K562 (cell line): ENCODE measurements at regions not wholly inside any gene's neighbourhood (a gene's known extent, or its start where the extent isn't known, plus 50 kb on each side); places are given as distances from the start of the nearest gene placed in this dataset.

ENCODE experiments used
- ATAC-seq: fragments of 200-7000 bp; cut with Tn5 transposase; 3 replicates; pipeline ENCODE4 v1.9.1; 2020; ENCODE audit warnings: moderate library complexity
- BruUV-seq: library from RNA; stranded (reverse); fragments of 400-500 nt; replicated peaks from 2 replicates; lab custom pipeline; 2021; lab: Mats Ljungman, UMichigan
- CTCF ChIA-PET: fragments of 300-600 bp; formaldehyde crosslinking; extraction: SDS; loops from one replicate; lab custom pipeline; 2021; ENCODE audit warnings: low intra/inter-chr PET ratio; lab: Yijun Ruan, JAX
- POLR2A ChIA-PET: fragments of 300-600, 350-650 bp; sonication (Branson Sonifier 250); formaldehyde crosslinking; extraction: SDS; loops from one replicate; lab custom pipeline; 2021; ENCODE audit warnings: antibody characterized with exemption, inconsistent platforms; lab: Yijun Ruan, JAX
- DNase-seq, 4 experiments: peaks; one replicate each; pipeline versions ENCODE4 v3.0.0 to v3.0.0-alpha.2; 2011 to 2018; ENCODE audit warnings: low spot score in 3 of 4, mixed read lengths in 3 of 4; ENCODE audit errors: extremely low read depth in 1 of 4
- FAIRE-seq: peaks from 2 replicates; lab custom pipeline; 2011; peaks lifted over from hg19 to GRCh38; lab: Jason Lieb, UNC
- H2AFZ ChIP-seq: 2 replicates; pipeline ENCODE4 v1.6.0; 2011; ENCODE audit warnings: low read depth, low read length, control low read depth, inconsistent platforms
- H3K27ac ChIP-seq: fragments of 200-600 bp; 3 replicates; pipeline ENCODE4 v1.8.0; 2011; ENCODE audit warnings: low read depth, mild to moderate bottlenecking, control low read depth, inconsistent platforms, low read length, moderate library complexity, mixed read lengths; ENCODE audit errors: extremely low read depth
- H3K27me3 ChIP-seq, 2 experiments: fragments of 300-600 bp in 1 of 2; 2 replicates in 1 of 2; 3 replicates in 1 of 2; pipeline versions ENCODE4 v1.6.0 to v1.8.0; 2011; ENCODE audit warnings: inconsistent platforms in 2 of 2, low read length in 2 of 2, mild to moderate bottlenecking in 1 of 2, mixed read lengths in 1 of 2, moderate library complexity in 1 of 2; ENCODE audit not compliant: control insufficient read depth in 2 of 2, insufficient read depth in 2 of 2
- H3K36me3 ChIP-seq: fragments of 300-600 bp; 3 replicates; pipeline ENCODE4 v1.8.0; 2011; ENCODE audit warnings: mild to moderate bottlenecking, low read length, inconsistent platforms; ENCODE audit not compliant: control insufficient read depth, insufficient read depth
- H3K4me1 ChIP-seq, 2 experiments: fragments of 200-600 bp in 1 of 2; replicated peaks in 1 of 2; 2 replicates in 1 of 2; 3 replicates in 1 of 2; pipeline versions ENCODE4 v1.5.1 to v1.8.0; 2011; ENCODE audit warnings: inconsistent platforms in 2 of 2, low read length in 2 of 2, mild to moderate bottlenecking in 1 of 2, mixed read lengths in 1 of 2, moderate library complexity in 1 of 2; ENCODE audit not compliant: control insufficient read depth in 2 of 2, insufficient read depth in 2 of 2
- H3K4me2 ChIP-seq: 2 replicates; pipeline ENCODE4 v1.6.1; 2011; ENCODE audit warnings: low read length, control low read depth, inconsistent platforms, mixed read lengths; ENCODE audit not compliant: insufficient read depth
- H3K4me3 ChIP-seq: fragments of 200-600 bp; sonication (generic), shearing (Covaris generic); 2 replicates; pipeline ENCODE4 v1.5.1; 2016; ENCODE audit warnings: control low read depth, inconsistent platforms
- H3K79me2 ChIP-seq: fragments of 200-600 bp; 3 replicates; pipeline ENCODE4 v1.8.0; 2011; ENCODE audit warnings: low read length, inconsistent platforms; ENCODE audit not compliant: control insufficient read depth, insufficient read depth
- H3K9ac ChIP-seq, 2 experiments: 2 replicates each; pipeline versions ENCODE4 v1.6.0 to v1.6.1; 2011; ENCODE audit warnings: low read depth in 2 of 2, low read length in 2 of 2, control low read depth in 1 of 2, inconsistent platforms in 1 of 2, mild to moderate bottlenecking in 1 of 2, mixed read lengths in 1 of 2; ENCODE audit not compliant: insufficient read depth in 1 of 2
- H3K9me1 ChIP-seq: one replicate; pipeline ENCODE4 v1.6.0; 2011; ENCODE audit warnings: inconsistent platforms, mild to moderate bottlenecking, low read length, moderate library complexity; ENCODE audit not compliant: control insufficient read depth, insufficient read depth
- H3K9me3 ChIP-seq: replicated peaks from 2 replicates; pipeline ENCODE4 v1.5.1; 2011; ENCODE audit warnings: low read depth, low read length, inconsistent platforms; ENCODE audit not compliant: control insufficient read depth, insufficient read depth
- H4K20me1 ChIP-seq: replicated peaks from 2 replicates; pipeline ENCODE4 v1.6.1; 2011; ENCODE audit warnings: low read length, inconsistent platforms, mixed read lengths; ENCODE audit not compliant: control insufficient read depth, insufficient read depth
- FOXA1 ChIP-seq: fragments of 450-650 bp; IDR thresholded peaks from 2 replicates; pipeline ENCODE4 v1.6.1; 2016; ENCODE audit warnings: mild to moderate bottlenecking, borderline replicate concordance
- RBFOX2 ChIP-seq: fragments of 200-400 bp; formaldehyde crosslinking; IDR thresholded peaks from 2 replicates; pipeline ENCODE4 v1.6.1; 2017; ENCODE audit warnings: low read depth, mild to moderate bottlenecking, low read length, moderate library complexity
- REST ChIP-seq, 2 experiments: fragments of 450-650 bp; formaldehyde crosslinking in 1 of 2; IDR thresholded peaks; 2 replicates each; pipeline versions ENCODE4 v1.4.0 to v1.6.1; 2014 to 2020; ENCODE audit warnings: mild to moderate bottlenecking in 2 of 2, borderline replicate concordance in 1 of 2, low read depth in 1 of 2
- WGBS: fragments of 100-300 bp; shearing (Covaris generic); methylation state at CpG from one replicate; pipeline ENCODE4 v1.1.6; 2016; ENCODE audit warnings: low coverage, mixed read lengths; ENCODE audit not compliant: insufficient coverage; ENCODE audit errors: missing lambda C conversion rate; 5-methylcytosine and 5-hydroxymethylcytosine counted together
- in situ Hi-C: fragments of 300-500 bp; cut with MboI; formaldehyde crosslinking; loops from 4 replicates; pipeline ENCODE4 v1.15.0; 2018; ENCODE audit warnings: inconsistent platforms, mixed read lengths
- intact Hi-C: fragments of 100-400 bp; cut with micrococcal nuclease; formaldehyde crosslinking; loops from 2 replicates; pipeline ENCODE4 v1.14.2; 2022
- TF ChIP-seq, protein P1 (sequence below): fragments of 450-650 bp; formaldehyde crosslinking; IDR thresholded peaks from 2 replicates; pipeline ENCODE4 v1.4.0; 2020; ENCODE audit warnings: mild to moderate bottlenecking, moderate library complexity

DNA sequence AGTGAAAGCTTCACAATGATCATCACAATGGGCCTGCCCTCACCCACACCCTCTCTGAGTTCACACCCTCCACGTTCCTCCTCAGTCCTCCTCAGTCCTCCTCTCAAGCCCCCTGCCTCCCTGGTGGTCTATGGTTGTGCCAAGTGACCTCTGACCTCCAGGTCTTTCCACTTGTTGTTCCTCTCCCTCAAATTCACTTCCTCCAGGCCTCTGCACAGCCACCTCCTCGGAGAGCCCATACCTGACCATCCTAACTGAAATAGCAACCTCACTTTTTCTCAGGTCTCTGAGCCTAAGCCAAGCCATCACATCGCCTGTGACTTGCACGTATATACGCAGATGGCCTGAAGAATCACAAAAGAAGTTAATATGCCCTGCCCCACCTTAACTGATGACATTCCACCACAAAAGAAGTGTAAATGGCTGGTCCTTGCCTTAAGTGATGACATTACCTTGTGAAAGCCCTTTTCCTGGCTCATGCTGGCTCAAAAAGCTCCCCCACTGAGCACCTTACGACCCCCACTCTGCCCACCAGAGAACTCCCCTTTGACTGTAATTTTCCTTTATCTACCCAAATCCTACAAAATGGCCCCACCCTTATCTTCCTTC lies 293.4 kb upstream of the TENM3 start (continued):
- TF ChIP-seq FOXA1: no peak
- TF ChIP-seq, protein P1, sequence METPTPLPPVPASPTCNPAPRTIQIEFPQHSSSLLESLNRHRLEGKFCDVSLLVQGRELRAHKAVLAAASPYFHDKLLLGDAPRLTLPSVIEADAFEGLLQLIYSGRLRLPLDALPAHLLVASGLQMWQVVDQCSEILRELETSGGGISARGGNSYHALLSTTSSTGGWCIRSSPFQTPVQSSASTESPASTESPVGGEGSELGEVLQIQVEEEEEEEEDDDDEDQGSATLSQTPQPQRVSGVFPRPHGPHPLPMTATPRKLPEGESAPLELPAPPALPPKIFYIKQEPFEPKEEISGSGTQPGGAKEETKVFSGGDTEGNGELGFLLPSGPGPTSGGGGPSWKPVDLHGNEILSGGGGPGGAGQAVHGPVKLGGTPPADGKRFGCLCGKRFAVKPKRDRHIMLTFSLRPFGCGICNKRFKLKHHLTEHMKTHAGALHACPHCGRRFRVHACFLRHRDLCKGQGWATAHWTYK (CRISPR knock-in tag): no peak

DNA sequence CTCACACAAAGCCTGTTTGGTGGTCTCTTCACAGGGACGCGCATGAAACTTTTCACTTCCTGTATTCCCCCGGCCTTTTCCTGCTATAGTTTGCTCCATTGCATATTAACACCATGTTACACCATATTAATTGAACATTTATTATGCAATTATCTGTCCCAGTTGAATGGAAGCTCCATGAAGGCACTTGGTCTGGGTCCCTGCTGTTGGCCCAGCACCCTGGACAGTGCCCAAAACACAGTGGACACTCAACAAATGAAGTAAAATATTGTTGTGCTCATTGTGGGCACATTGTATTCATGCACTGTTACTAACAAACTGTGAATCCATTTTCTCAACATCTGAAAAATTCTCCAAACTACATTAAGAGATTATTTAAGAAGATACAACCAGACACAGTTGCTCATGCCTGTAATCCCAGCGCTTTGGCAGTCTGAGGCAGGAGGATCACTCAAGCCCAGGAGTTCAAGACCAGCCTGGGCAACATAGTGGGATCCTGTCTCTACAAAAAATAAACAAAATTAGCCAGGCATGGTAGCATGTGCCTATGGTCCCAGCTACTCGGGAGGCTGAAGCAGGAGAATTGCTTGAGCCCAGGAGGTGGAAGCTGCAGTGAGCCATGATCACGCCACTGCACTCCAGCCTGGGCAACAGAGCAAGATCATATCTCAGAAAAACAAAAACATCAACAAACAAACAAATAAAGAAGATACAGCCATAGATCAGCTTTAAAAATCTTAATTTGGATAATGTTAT lies 292.7 kb upstream of the TENM3 start:
- H3K9me1 ChIP-seq: no peaks in the 10 kb centered on the region
- H3K9ac ChIP-seq: no peak overlapping the region
- no TSS peak for BruUV-seq
- ATAC-seq (no peak), FAIRE-seq (no peak), DNase-seq (no peak)
- no peaks in the 10 kb centered on the region for H3K4me1 ChIP-seq
- H3K9me3 ChIP-seq: no peaks in the 10 kb centered on the region
- ChIA-PET POLR2A (no interaction called here), CTCF (no interaction called here)
- 0% methylated on average over 5 of the region's 6 CpGs for WGBS
- in situ Hi-C loops: no loop called here
- H4K20me1 ChIP-seq: no peaks in the 10 kb centered on the region
- no peak overlapping the region for H3K4me2 ChIP-seq
- H3K79me2 ChIP-seq: no peaks in the 10 kb centered on the region
- no peak overlapping the region for H3K27ac ChIP-seq
- H3K4me3 ChIP-seq: no peak overlapping the region
- H2AFZ ChIP-seq: no peak overlapping the region
- H3K27me3 ChIP-seq: no peaks in the 10 kb centered on the region
- intact Hi-C loops: no loop called here
- TF ChIP-seq RBFOX2 (no peak), REST (IDR thresholded peaks at IDR 0.05; ENCODE audit: borderline replicate concordance) (peak; percentile 31), REST (CRISPR knock-in tag; IDR thresholded peaks at IDR 0.05; ENCODE audit: low read depth) (no peak)
- TF ChIP-seq, all 486 proteins: peak for 1
- H3K36me3 ChIP-seq: no peaks in the 10 kb centered on the region
